Common myeloid progenitor, CD34-positive (primary cell): ENCODE measurements at regions not wholly inside any gene's neighbourhood (a gene's known extent, or its start where the extent isn't known, plus 50 kb on each side); places are given as distances from the start of the nearest gene placed in this dataset.

ENCODE experiments used
- CTCF ChIA-PET: fragments of 350-600 bp; sonication (Branson Sonifier 250); formaldehyde crosslinking; loops from one replicate; lab custom pipeline; 2021; ENCODE audit warnings: antibody characterized with exemption; lab: Charles Lee
- POLR2A ChIA-PET: fragments of 350-600 bp; sonication (Branson Sonifier 250); formaldehyde crosslinking; loops from one replicate; lab custom pipeline; 2021; ENCODE audit warnings: antibody characterized with exemption; lab: Charles Lee
- DNase-seq, 3 donors: peaks; one replicate each; pipeline versions ENCODE4 v3.0.0 to v3.0.0-alpha.2; 2013
- H3K27ac ChIP-seq, 2 experiments: 1 replicate in 1 of 2; 2 replicates in 1 of 2; pipeline ENCODE4 v1.7.0; 2013; ENCODE audit warnings: inconsistent platforms in 2 of 2, low read length in 2 of 2, mild to moderate bottlenecking in 2 of 2, low read depth in 1 of 2, moderate library complexity in 1 of 2; ENCODE audit not compliant: severe bottlenecking in 2 of 2, insufficient read depth in 1 of 2, poor library complexity in 1 of 2
- H3K27me3 ChIP-seq, 5 experiments: replicated peaks in 2 of 5; 1 replicate in 3 of 5; 2 replicates in 2 of 5; pipeline versions ENCODE4 v1.6.1 to v1.7.0; 2013; ENCODE audit warnings: low read length in 4 of 5, mild to moderate bottlenecking in 2 of 5, moderate library complexity in 2 of 5, inconsistent platforms in 1 of 5; ENCODE audit not compliant: insufficient read depth in 5 of 5, control insufficient read depth in 4 of 5
- H3K36me3 ChIP-seq, 4 experiments: 1 replicate in 2 of 4; 2 replicates in 2 of 4; pipeline versions ENCODE4 v1.6.1 to v1.7.0; 2013; ENCODE audit warnings: low read length in 3 of 4, control low read depth in 1 of 4, mild to moderate bottlenecking in 1 of 4; ENCODE audit not compliant: control insufficient read depth in 4 of 4, insufficient read depth in 4 of 4
- H3K4me1 ChIP-seq, 4 experiments: 1 replicate in 3 of 4; 2 replicates in 1 of 4; pipeline versions ENCODE4 v1.6.1 to v1.7.1; 2013; ENCODE audit warnings: low read length in 3 of 4, mild to moderate bottlenecking in 3 of 4, control low read depth in 1 of 4, inconsistent platforms in 1 of 4, moderate library complexity in 1 of 4; ENCODE audit not compliant: control insufficient read depth in 4 of 4, insufficient read depth in 4 of 4; ENCODE audit errors: control extremely low read depth in 1 of 4
- H3K4me3 ChIP-seq, 7 experiments: 1 replicate in 4 of 7; 2 replicates in 3 of 7; pipeline versions ENCODE4 v1.5.1 to v1.7.0; 2013; ENCODE audit warnings: mild to moderate bottlenecking in 7 of 7, low read length in 6 of 7, moderate library complexity in 6 of 7, inconsistent platforms in 2 of 7, low read depth in 2 of 7, control low read depth in 1 of 7; ENCODE audit not compliant: insufficient read depth in 4 of 7, control insufficient read depth in 1 of 7; ENCODE audit errors: extremely low read depth in 1 of 7
- H3K9me3 ChIP-seq, 5 experiments: 1 replicate in 4 of 5; 2 replicates in 1 of 5; pipeline versions ENCODE4 v1.6.1 to v1.7.1; 2013; ENCODE audit warnings: low read length in 4 of 5, mild to moderate bottlenecking in 2 of 5, inconsistent platforms in 1 of 5, low read depth in 1 of 5, moderate library complexity in 1 of 5; ENCODE audit not compliant: control insufficient read depth in 4 of 5, insufficient read depth in 2 of 5; ENCODE audit errors: control extremely low read depth in 1 of 5
- WGBS: methylation state at CpG from one replicate; pipeline ENCODE4 v1.1.5; 2013; ENCODE audit not compliant: insufficient coverage; 5-methylcytosine and 5-hydroxymethylcytosine counted together

DNA sequence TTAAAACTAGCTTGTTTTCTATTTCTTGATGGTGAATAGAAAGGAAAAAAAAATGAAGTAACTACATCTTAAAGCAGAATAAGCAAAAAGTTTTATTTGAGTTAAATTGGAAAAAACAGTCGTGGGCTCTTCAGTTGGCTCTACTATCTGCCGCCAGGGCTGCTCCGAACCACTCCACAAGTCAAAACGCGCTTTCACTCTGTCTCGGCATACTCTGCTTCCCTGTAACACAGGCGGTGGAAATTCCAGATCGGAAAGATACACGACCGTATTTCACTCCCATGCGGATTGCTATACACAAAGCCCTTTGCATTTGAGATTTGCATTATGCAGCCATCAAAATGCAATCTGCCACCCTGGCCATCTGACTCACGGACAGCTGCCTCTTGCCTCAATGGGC, 505.6 kb downstream of the IRX1 start:
- 89% methylated on average over 12 of the region's 12 CpGs for WGBS

GRCh38 chr5:4104831-4105597, 509.4 kb downstream of the IRX1 start:
- POLR2A ChIA-PET = no interaction called here
- CTCF ChIA-PET = no interaction called here
- Histone ChIP-seq H3K4me1 (peaks cover 0 to 8% (median 0%) of the 10 kb centered on the region in 4 experiments), H3K36me3 (no peaks in the 10 kb centered on the region), H3K27ac (no peak overlapping the region), H3K9me3 (no peaks in the 10 kb centered on the region), H3K27me3 (no peaks in the 10 kb centered on the region), H3K4me3 (no peak overlapping the region)
- no peak for DNase-seq
- WGBS = 48% methylated on average over 2 of the region's 4 CpGs

More for the DNA sequence above, 505.6 kb downstream of the IRX1 start:
- Histone ChIP-seq H3K4me1 (peaks cover 0 to 8% (median 0%) of the 10 kb centered on the region in 4 experiments), H3K4me3 (no peak overlapping the region), H3K36me3 (no peaks in the 10 kb centered on the region), H3K27me3 (no peaks in the 10 kb centered on the region), H3K9me3 (no peaks in the 10 kb centered on the region), H3K27ac (no peak overlapping the region)
- CTCF ChIA-PET = interaction anchor here (0.6 kb wide), 1 partner anchor 364 kb away, joined by 3 read pairs; no protein-coding TSS in a partner anchor
- POLR2A ChIA-PET = no interaction called here
- DNase-seq = no peak

GRCh38 chr5:4108690-4109089, 513.1 kb downstream of the IRX1 start:
- ChIA-PET CTCF (no interaction called here), POLR2A (no interaction called here)
- 100% methylated on average over 1 of the region's 1 CpG for WGBS
- Histone ChIP-seq H3K4me3 (no peak overlapping the region), H3K27me3 (peaks cover 0 to 1% (median 0%) of the 10 kb centered on the region in 5 experiments), H3K9me3 (no peaks in the 10 kb centered on the region), H3K4me1 (peaks cover 0 to 12% (median 2%) of the 10 kb centered on the region in 4 experiments), H3K36me3 (no peaks in the 10 kb centered on the region), H3K27ac (no peak overlapping the region)
- no peak for DNase-seq

- Histone ChIP-seq H3K4me1 (peaks cover 0 to 5% (median 2%) of the 10 kb centered on the region in 4 experiments), H3K27me3 (peaks cover 0 to 1% (median 0%) of the 10 kb centered on the region in 5 experiments), H3K4me3 (no peak overlapping the region), H3K27ac (no peak overlapping the region), H3K9me3 (no peaks in the 10 kb centered on the region), H3K36me3 (no peaks in the 10 kb centered on the region)
- CTCF ChIA-PET = no interaction called here
- WGBS = 38% methylated on average over 7 of the region's 8 CpGs
- peak in 2 of 3 donors; percentile 34 to 46 for DNase-seq
- POLR2A ChIA-PET = no interaction called here
Observed at GRCh38 chr5:4113426-4113825, 517.8 kb downstream of the IRX1 start.

DNA sequence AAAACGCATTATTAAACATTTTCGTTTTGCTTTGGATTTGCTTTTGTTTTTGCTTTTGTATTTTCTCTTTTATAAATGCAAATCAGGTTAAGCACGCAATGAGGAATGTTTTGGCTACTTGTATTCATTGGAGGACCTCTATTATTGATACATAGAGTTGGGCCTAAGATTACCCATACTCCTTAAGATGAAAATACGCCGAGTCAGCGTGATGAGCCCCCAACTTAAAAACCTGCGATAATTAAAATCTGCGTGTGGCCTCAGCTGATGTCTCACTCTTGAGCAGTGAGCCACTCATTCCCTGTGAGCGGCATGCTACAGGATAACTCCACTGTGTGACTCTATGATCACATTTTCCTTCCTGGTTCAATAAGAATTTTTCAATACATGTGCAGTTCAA, 518.3 kb downstream of the IRX1 start:
- over 99% methylated on average over 6 of the region's 9 CpGs for WGBS
- ChIA-PET CTCF (no interaction called here), POLR2A (no interaction called here)
- H3K27ac ChIP-seq = no peak overlapping the region
- H3K36me3 ChIP-seq = no peaks in the 10 kb centered on the region
- peaks cover 0 to 1% (median 0%) of the 10 kb centered on the region in 5 experiments for H3K27me3 ChIP-seq
- H3K9me3 ChIP-seq = no peaks in the 10 kb centered on the region
- no peak overlapping the region for H3K4me3 ChIP-seq
- DNase-seq = no peak
- peaks cover 0 to 5% (median 2%) of the 10 kb centered on the region in 4 experiments for H3K4me1 ChIP-seq

DNA sequence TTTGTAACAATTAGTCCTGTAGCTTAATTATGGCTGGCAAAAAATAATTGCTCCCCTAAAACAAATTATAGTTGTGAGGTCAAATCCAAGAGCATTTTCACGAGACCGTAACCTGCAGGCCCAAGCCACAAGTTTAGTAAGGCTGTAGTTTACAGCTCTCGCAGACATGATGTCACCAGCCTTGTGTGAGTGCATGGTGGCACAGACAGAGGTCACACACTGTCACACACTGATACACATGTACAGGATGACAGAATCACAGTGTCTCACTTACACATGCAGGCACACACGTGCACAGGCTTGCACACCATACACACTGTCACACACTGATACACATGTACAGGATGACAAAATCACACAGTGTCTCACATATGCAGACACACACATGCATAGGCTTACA, 518.8 kb downstream of the IRX1 start:
- CTCF ChIA-PET = no interaction called here
- Histone ChIP-seq H3K4me3 (no peak overlapping the region), H3K9me3 (no peaks in the 10 kb centered on the region), H3K4me1 (peaks cover 0 to 5% (median 2%) of the 10 kb centered on the region in 4 experiments), H3K27ac (no peak overlapping the region), H3K36me3 (no peaks in the 10 kb centered on the region), H3K27me3 (peaks cover 0 to 1% (median 0%) of the 10 kb centered on the region in 5 experiments)
- DNase-seq = no peak
- 95% methylated on average over 4 of the region's 4 CpGs for WGBS
- POLR2A ChIA-PET = no interaction called here

DNA sequence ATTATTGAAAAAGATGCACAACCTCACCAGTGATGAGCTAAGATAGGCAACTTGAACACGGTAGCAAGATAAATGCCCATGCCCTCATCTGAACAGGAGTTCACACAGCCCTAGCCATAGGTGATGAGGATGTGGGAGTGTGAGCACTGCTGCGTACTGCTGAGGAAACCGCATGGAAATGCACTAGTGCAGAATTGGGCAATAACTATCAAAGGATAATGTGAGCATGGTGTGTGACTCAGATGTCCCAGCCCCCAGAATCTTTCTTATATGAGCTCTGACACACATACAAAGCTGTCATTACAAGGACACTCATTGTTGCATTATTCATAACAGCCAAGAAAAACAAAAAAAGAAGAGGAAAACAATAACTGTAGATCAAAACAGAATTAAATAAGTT, 521.2 kb downstream of the IRX1 start:
- Histone ChIP-seq H3K4me3 (no peak overlapping the region), H3K27ac (no peak overlapping the region), H3K9me3 (no peaks in the 10 kb centered on the region), H3K27me3 (no peaks in the 10 kb centered on the region), H3K4me1 (peaks cover 0 to 5% (median 2%) of the 10 kb centered on the region in 4 experiments), H3K36me3 (no peaks in the 10 kb centered on the region)
- no peak for DNase-seq
- ChIA-PET POLR2A (no interaction called here), CTCF (no interaction called here)
- WGBS = 96% methylated on average over 3 of the region's 3 CpGs
